ENCODE measurements at regions not wholly inside any gene's neighbourhood (a gene's known extent, or its start where the extent isn't known, plus 50 kb on each side); places are given as distances from the start of the nearest gene placed in this dataset.

- Histone ChIP-seq H3K27me3 (ENCODE audit: control insufficient read depth, insufficient read depth, low read length) (no peaks in the 10 kb centered on the region), H3K36me3 (ENCODE audit: control insufficient read depth, insufficient read depth, low read length) (no peaks in the 10 kb centered on the region), H3K14ac (replicated peaks; ENCODE audit: low read depth, low read length) (no peak overlapping the region), H2BK5ac (ENCODE audit: low read depth, low read length, poor library complexity, severe bottlenecking) (no peak overlapping the region), H3K9me3 (ENCODE audit: control insufficient read depth, insufficient read depth, low read length) (no peaks in the 10 kb centered on the region), H4K5ac (ENCODE audit: low read depth, low read length) (no peak overlapping the region), H2BK120ac (ENCODE audit: low read depth, low read length) (no peak overlapping the region), H4K8ac (ENCODE audit: low read depth in 2 of 2, low read length in 2 of 2) (no peak overlapping the region), H4K91ac (ENCODE audit: insufficient read depth, low read depth, low read length) (no peak overlapping the region), H3K4ac (ENCODE audit: low read depth, low read length) (no peak overlapping the region), H3K27ac (ENCODE audit: insufficient read depth, low read length) (no peak overlapping the region), H3K4me1 (ENCODE audit: control insufficient read depth, insufficient read depth, low read length) (no peaks in the 10 kb centered on the region), H3K18ac (ENCODE audit: low read depth, low read length) (no peak overlapping the region), H3K4me2 (ENCODE audit: low read depth, low read length) (no peak overlapping the region), H2AK9ac (replicated peaks; ENCODE audit: low read depth, low read length, poor library complexity) (no peak overlapping the region), H3K4me3 (ENCODE audit: insufficient read depth, low read depth, low read length) (no peak overlapping the region), H2BK20ac (ENCODE audit: low read depth, low read length) (no peak overlapping the region), H3K9ac (ENCODE audit: low read depth, low read length) (no peak overlapping the region), H2BK15ac (ENCODE audit: low read depth, low read length) (no peak overlapping the region), H3K79me1 (ENCODE audit: low read depth in 1 of 2, low read length in 2 of 2) (no peaks in the 10 kb centered on the region), H3K23ac (ENCODE audit: low read depth, low read length) (no peak overlapping the region), H2AK5ac (ENCODE audit: low read depth, low read length) (no peak overlapping the region), H3K56ac (ENCODE audit: extremely low read depth, insufficient read depth, low read length) (no peak overlapping the region), H2AFZ (replicated peaks; ENCODE audit: low read length, poor library complexity) (no peak overlapping the region), H3K9me1 (ENCODE audit: insufficient read depth, low read length) (no peaks in the 10 kb centered on the region), H4K20me1 (ENCODE audit: insufficient read depth, low read length) (no peaks in the 10 kb centered on the region)
- DNase-seq (no peak), ATAC-seq (ENCODE audit: low read depth) (no peak)
- intact Hi-C loops (cut with micrococcal nuclease) = no loop called here
- dilution Hi-C loops (cut with HindIII; ENCODE audit: low sequenced_read_pairs, unreplicated experiment) = no loop called here
- TF ChIP-seq BHLHE40 (IDR thresholded peaks at IDR 0.05; ENCODE audit: low read depth, low read length) (no peak), FOS (IDR thresholded peaks at IDR 0.05; ENCODE audit: low read depth, low read length) (no peak), MXI1 (IDR thresholded peaks at IDR 0.05; ENCODE audit: borderline replicate concordance, low read depth, low read length) (no peak), NFE2L2 (IDR thresholded peaks at IDR 0.05; ENCODE audit: low read depth, low read length) (no peak), CEBPB (IDR thresholded peaks at IDR 0.05; ENCODE audit: low read depth, low read length) (no peak), MAZ (IDR thresholded peaks at IDR 0.05; ENCODE audit: borderline replicate concordance, low read depth, low read length) (no peak), CTCF (conservative IDR thresholded peaks at IDR 0.05; ENCODE audit: low read depth, low read length) (no peak), RAD21 (IDR thresholded peaks at IDR 0.05; ENCODE audit: low read length) (no peak), CHD1 (IDR thresholded peaks at IDR 0.05; ENCODE audit: low read depth, low read length) (no peak), ELK1 (IDR thresholded peaks at IDR 0.05; ENCODE audit: borderline replicate concordance, low read depth, low read length) (no peak), RCOR1 (IDR thresholded peaks at IDR 0.05; ENCODE audit: insufficient replicate concordance, low read length) (no peak), SMC3 (IDR thresholded peaks at IDR 0.05; ENCODE audit: low read depth, low read length) (no peak), MAFK (IDR thresholded peaks at IDR 0.05; ENCODE audit: low read depth, low read length) (no peak), USF2 (IDR thresholded peaks at IDR 0.05; ENCODE audit: low read depth, low read length) (no peak)
- BruUV-seq (replicated peaks) = no TSS peak
- WGBS, 2 experiments (ENCODE audit: extremely low coverage in 2 of 2, insufficient read length in 1 of 2) = no CpG with 5 or more reads among the region's 1 CpG
- ChIA-PET CTCF (no interaction called here), POLR2A (ENCODE audit: unreplicated experiment) (no interaction called here)
- in situ Hi-C loops (cut with MboI; ENCODE audit: low sequenced_read_pairs) = no loop called here
Observed at GRCh38 chr12:78600541-78600940, 264.0 kb upstream of the SYT1 start.
